Dendritic cell treated with granulocyte-macrophage colony-stimulating factor and Interleukin-4, amounts not matched to agents 40 ng/mL and 50 ng/mL, for 4 days (primary cell): ENCODE measurements at regions not wholly inside any gene's neighbourhood (a gene's known extent, or its start where the extent isn't known, plus 50 kb on each side); places are given as distances from the start of the nearest gene placed in this dataset.

ENCODE experiments used
- H3K27ac Mint-ChIP-seq: one replicate; pipeline ENCODE4 v1.8.0; 2022; ENCODE audit warnings: mild to moderate bottlenecking, mixed read lengths
- H3K27me3 Mint-ChIP-seq: one replicate; pipeline ENCODE4 v1.8.0; 2022; ENCODE audit warnings: mild to moderate bottlenecking, mixed read lengths
- H3K36me3 Mint-ChIP-seq: one replicate; pipeline ENCODE4 v1.8.0; 2022; ENCODE audit warnings: low read depth, mixed read lengths
- H3K4me1 Mint-ChIP-seq: one replicate; pipeline ENCODE4 v1.8.0; 2022; ENCODE audit warnings: low read depth, mixed read lengths
- H3K4me3 Mint-ChIP-seq: one replicate; pipeline ENCODE4 v1.8.0; 2022; ENCODE audit warnings: mild to moderate bottlenecking, moderate library complexity, mixed read lengths
- H3K9me3 Mint-ChIP-seq: one replicate; pipeline ENCODE4 v1.8.0; 2022; ENCODE audit warnings: mixed read lengths
- intact Hi-C: fragments of 100-400 bp; cut with micrococcal nuclease; formaldehyde crosslinking; loops from one replicate; pipeline ENCODE4 v1.15.0; 2022

DNA sequence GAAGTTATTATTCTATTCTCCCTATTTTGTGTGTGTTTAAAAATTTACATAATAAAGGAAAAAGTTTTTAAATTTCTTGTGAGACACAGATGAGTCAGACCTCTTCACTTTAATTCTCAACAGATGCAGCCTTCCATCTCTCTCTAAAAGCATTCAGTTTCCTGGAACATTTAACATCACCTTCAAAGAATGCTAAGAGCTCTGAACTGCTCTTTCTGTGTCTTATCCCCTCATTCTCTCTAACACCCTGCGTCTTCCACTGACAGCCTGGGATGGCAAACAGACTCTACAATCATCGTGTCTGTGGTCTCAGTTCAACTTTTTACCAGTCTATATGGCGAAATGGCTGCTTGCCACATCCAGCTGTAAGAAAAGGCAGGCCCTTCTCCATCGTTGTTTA lies 173.0 kb downstream of the HINT1 start:
- intact Hi-C loops, result no loop called here
- no peaks in the 10 kb centered on the region for H3K36me3 Mint-ChIP-seq
- H3K27me3 Mint-ChIP-seq, result no peaks in the 10 kb centered on the region
- H3K4me3 Mint-ChIP-seq, result no peak overlapping the region
- no peak overlapping the region for H3K27ac Mint-ChIP-seq
- H3K4me1 Mint-ChIP-seq, result no peaks in the 10 kb centered on the region
- H3K9me3 Mint-ChIP-seq, result peaks cover 18% of the 10 kb centered on the region

DNA sequence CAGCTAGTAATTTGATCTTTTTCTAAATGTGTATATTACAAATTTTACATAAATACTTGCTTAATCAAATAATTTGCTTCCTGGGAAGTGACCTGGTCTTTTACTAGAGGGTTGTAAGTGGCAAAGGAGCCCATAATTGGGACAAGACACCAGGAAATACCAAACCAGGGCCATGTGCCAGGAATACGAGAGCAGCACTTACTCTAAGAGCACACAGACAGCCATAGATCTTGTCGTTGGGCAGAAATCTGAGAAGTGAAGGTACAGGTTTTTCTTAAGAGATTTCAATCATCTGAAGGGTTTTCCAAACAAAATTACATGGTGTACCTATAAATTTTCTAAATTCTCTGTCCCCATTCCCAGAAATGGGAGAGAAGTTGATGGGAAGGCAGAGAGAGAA lies 179.3 kb downstream of the HINT1 start:
- Mint-ChIP-seq H3K9me3 (peaks cover 11% of the 10 kb centered on the region), H3K36me3 (no peaks in the 10 kb centered on the region)

DNA sequence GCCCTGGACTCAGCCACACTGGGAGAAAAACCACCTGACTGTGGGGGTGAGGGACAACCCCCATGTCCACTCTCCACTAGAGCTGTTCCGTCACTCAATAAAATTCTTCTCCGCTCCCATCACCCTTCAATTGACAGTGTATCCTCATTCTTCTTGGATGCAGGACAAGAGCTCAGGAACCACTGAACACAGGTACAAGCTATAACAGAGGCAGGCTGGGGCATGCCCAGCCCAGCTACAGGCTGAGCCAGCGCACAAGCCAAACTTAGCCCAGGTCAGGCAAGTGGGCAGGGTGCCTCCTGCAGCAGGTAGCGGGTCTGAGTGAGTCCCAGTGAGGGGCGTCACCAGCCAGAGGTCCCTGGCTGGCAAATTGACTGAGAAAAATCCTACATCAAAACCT lies 183.4 kb downstream of the HINT1 start:
- Mint-ChIP-seq H3K27ac (no peak overlapping the region), H3K4me1 (no peaks in the 10 kb centered on the region), H3K4me3 (no peak overlapping the region), H3K36me3 (no peaks in the 10 kb centered on the region), H3K27me3 (no peaks in the 10 kb centered on the region), H3K9me3 (peaks cover 25% of the 10 kb centered on the region)
- intact Hi-C loops, result no loop called here

More for the DNA sequence above, 179.3 kb downstream of the HINT1 start:
- no peaks in the 10 kb centered on the region for H3K4me1 Mint-ChIP-seq
- no peak overlapping the region for H3K27ac Mint-ChIP-seq
- no peak overlapping the region for H3K4me3 Mint-ChIP-seq
- intact Hi-C loops, result no loop called here
- H3K27me3 Mint-ChIP-seq, result no peaks in the 10 kb centered on the region

DNA sequence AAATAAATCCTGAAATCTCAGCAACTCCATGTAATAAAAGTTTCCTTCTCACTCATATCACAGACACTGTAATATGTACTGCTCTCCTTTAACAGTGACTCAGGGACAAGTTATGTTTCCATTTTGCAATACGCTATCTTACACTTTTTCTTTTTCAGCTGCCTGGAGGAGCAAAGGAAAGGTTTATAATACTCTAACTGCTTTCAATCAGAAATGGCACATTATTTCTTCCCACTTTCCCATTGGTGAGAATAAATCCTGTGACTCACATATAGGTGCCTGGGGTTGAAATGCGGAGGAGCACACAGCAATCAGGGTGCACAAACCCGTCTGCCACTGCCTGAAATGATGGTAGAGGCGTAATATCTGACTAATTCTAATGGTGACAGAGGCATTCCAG lies 186.6 kb downstream of the HINT1 start:
- Mint-ChIP-seq H3K4me3 (no peak overlapping the region), H3K27ac (no peak overlapping the region), H3K9me3 (peaks cover 25% of the 10 kb centered on the region), H3K27me3 (no peaks in the 10 kb centered on the region), H3K4me1 (no peaks in the 10 kb centered on the region), H3K36me3 (no peaks in the 10 kb centered on the region)
- intact Hi-C loops, result no loop called here

DNA sequence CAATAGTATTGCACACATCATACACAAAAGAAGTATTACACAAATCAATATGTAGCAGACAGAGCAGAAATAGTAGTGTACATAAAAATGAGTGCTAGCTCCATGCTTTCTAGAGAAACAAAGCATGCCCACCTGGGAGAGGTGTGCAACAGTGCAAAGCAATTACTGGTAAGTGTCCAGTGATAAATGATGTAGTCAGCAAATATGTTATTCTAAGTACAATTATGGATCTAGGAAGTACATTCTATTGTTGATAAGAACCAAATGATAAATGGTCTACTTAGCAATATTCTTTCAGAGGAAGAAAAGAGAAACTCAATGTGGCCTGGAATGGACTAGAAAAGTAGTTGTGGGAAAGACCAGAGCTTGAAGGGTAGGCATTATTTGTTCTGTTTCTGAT lies 188.6 kb downstream of the HINT1 start:
- intact Hi-C loops, result no loop called here
- H3K4me3 Mint-ChIP-seq, result no peak overlapping the region
- H3K27ac Mint-ChIP-seq, result no peak overlapping the region
- H3K36me3 Mint-ChIP-seq, result no peaks in the 10 kb centered on the region
- no peaks in the 10 kb centered on the region for H3K4me1 Mint-ChIP-seq
- no peaks in the 10 kb centered on the region for H3K27me3 Mint-ChIP-seq
- H3K9me3 Mint-ChIP-seq, result peaks cover 17% of the 10 kb centered on the region

DNA sequence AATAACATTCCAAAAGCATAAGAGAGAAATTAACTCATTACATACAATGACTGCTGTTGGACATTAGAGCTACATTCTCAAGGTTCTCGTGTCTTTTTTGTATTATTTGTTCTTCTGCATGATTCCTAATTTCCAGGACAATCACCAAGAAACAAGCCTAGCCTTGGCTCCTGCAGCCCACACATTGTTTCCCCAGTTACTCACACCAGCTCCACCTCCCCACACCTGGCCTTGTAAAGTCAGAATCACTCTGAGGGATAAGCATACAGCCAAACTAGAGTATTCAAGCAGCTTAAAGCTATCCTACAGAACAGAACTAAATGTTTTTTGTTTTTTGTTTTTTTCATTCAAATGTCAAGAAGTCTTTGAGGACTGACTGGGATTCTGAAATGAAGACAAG lies 189.2 kb downstream of the HINT1 start:
- peaks cover 21% of the 10 kb centered on the region for H3K9me3 Mint-ChIP-seq
- H3K4me1 Mint-ChIP-seq, result no peaks in the 10 kb centered on the region
- H3K4me3 Mint-ChIP-seq, result no peak overlapping the region
- H3K27me3 Mint-ChIP-seq, result no peaks in the 10 kb centered on the region
- intact Hi-C loops, result no loop called here
- no peaks in the 10 kb centered on the region for H3K36me3 Mint-ChIP-seq
- no peak overlapping the region for H3K27ac Mint-ChIP-seq

DNA sequence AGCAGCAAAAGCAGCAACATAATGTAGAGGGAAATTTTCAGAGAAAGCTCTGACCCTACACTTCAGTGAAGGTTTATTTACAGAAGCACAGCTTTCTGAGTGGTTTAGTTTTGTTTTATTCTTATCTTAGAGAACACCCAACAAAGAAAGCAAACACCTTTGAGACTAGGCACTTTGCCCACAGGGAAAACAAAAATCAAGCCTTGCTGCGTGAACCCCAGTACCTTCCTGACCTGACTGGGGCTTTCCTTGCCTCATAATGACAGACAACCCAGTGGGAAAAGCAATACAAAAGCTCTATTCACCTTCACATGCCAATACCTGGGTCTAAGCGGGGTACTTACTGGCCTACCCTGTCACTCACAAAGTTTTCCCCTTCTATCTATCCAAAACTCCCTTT lies 189.8 kb downstream of the HINT1 start:
- Mint-ChIP-seq H3K27ac (no peak overlapping the region), H3K4me3 (no peak overlapping the region), H3K4me1 (no peaks in the 10 kb centered on the region), H3K27me3 (no peaks in the 10 kb centered on the region), H3K36me3 (no peaks in the 10 kb centered on the region), H3K9me3 (peaks cover 24% of the 10 kb centered on the region)
- intact Hi-C loops, result no loop called here

DNA sequence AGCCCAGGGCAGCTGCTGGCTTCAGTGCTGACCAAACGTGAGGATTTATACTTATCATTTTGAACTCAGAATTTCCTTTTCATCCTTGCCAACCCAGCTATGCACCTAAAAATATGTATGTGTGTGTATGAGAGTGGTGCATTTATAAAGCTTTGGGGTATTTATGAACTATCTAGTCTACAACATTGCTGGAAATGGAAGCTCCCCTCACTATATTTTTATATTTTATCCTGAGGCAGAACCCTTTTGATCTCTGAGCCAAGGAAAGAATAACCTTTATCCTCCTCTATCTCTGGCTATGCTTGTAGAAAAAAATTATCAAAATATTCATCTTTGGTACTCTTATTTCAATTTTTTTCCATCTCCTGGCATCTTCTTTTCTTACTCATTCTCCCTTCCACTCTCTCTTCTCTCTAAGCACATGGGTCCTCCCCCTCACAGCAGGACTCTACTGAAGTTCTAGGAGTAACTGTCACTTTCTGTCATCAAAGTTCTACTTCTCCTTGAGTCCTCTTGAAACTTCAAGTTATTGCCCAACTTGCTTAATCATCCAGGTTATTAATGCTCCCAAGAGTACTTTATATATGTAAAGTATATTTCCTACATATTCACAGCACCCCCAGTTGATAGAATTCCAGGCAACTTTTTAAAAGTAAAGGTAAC lies 190.9 kb downstream of the HINT1 start:
- H3K36me3 Mint-ChIP-seq, result no peaks in the 10 kb centered on the region
- H3K9me3 Mint-ChIP-seq, result peaks cover 13% of the 10 kb centered on the region
- intact Hi-C loops, result no loop called here
- no peak overlapping the region for H3K27ac Mint-ChIP-seq
- no peak overlapping the region for H3K4me3 Mint-ChIP-seq
- H3K27me3 Mint-ChIP-seq, result no peaks in the 10 kb centered on the region
- H3K4me1 Mint-ChIP-seq, result no peaks in the 10 kb centered on the region

DNA sequence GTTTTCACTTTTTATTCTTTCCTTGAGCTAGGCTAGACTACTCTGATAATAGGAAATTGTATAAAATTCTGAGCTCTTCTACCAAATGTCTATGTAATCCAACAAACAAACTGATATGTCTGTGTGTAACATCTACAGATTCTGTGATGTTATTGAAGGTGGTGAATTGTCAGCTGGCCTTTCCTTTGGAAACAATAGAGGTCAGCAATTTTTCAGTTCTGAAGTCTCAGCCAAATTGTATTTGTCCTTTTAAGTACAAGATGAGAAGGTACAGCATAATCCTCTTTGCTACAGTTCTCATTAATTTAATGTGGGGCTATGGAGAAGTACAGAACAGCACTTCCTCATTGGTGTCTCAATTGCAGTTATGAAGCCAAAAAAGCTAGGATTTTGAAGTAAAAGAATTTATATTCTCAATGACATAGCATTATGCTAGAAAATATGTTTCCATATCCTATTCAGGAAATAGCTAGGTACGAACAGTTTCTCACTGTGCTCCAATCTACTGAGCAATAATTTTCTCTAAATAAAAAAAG lies 198.0 kb downstream of the HINT1 start:
- Mint-ChIP-seq H3K4me1 (peaks cover 5% of the 10 kb centered on the region), H3K4me3 (no peak overlapping the region), H3K9me3 (peaks cover 21% of the 10 kb centered on the region), H3K27ac (no peak overlapping the region), H3K36me3 (no peaks in the 10 kb centered on the region), H3K27me3 (no peaks in the 10 kb centered on the region)
- intact Hi-C loops, result no loop called here

DNA sequence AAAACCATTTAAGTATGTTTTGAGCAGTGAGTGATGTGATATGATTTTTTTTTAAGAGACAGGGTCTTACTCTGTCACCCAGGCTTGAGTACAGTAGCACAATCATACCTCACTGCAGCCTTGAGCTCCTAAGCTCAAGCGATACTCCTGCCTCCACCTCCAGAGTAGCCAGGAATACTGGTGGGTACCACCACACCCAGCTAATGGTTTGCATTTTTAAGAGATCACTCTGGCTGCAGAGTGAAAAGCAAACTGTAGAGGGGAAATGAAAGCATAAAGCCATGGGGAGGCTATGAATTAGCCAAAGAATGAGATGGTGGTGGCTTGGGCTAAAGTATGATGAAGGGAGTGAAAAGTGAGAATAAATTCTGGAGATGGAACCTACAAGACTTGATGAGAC lies 199.1 kb downstream of the HINT1 start:
- Mint-ChIP-seq H3K36me3 (no peaks in the 10 kb centered on the region), H3K4me3 (no peak overlapping the region), H3K27ac (no peak overlapping the region), H3K9me3 (peaks cover 17% of the 10 kb centered on the region), H3K27me3 (no peaks in the 10 kb centered on the region), H3K4me1 (peaks cover 5% of the 10 kb centered on the region)
- intact Hi-C loops, result no loop called here

DNA sequence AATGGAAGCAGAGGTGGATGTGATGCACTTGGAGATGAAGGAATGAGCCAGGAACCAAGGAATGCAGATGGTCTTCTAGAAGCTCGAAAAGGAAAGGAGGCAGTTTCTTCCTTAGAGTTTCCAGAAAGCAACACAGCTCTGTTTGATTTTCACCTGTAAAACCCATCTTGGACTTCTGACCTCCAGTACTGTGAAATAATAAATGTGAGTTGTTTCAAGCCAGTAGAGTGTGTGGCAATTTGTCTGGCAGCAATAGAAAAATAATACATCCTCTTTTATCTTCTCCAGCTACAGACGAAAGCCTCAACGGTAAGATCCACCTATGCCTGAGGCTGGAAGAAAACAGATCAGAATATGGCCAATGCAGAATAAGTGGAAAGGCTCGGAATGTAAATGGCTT lies 199.7 kb downstream of the HINT1 start:
- H3K4me3 Mint-ChIP-seq, result no peak overlapping the region
- H3K36me3 Mint-ChIP-seq, result no peaks in the 10 kb centered on the region
- H3K27me3 Mint-ChIP-seq, result no peaks in the 10 kb centered on the region
- intact Hi-C loops, result no loop called here
- H3K4me1 Mint-ChIP-seq, result peaks cover 5% of the 10 kb centered on the region
- peaks cover 13% of the 10 kb centered on the region for H3K9me3 Mint-ChIP-seq
- no peak overlapping the region for H3K27ac Mint-ChIP-seq

DNA sequence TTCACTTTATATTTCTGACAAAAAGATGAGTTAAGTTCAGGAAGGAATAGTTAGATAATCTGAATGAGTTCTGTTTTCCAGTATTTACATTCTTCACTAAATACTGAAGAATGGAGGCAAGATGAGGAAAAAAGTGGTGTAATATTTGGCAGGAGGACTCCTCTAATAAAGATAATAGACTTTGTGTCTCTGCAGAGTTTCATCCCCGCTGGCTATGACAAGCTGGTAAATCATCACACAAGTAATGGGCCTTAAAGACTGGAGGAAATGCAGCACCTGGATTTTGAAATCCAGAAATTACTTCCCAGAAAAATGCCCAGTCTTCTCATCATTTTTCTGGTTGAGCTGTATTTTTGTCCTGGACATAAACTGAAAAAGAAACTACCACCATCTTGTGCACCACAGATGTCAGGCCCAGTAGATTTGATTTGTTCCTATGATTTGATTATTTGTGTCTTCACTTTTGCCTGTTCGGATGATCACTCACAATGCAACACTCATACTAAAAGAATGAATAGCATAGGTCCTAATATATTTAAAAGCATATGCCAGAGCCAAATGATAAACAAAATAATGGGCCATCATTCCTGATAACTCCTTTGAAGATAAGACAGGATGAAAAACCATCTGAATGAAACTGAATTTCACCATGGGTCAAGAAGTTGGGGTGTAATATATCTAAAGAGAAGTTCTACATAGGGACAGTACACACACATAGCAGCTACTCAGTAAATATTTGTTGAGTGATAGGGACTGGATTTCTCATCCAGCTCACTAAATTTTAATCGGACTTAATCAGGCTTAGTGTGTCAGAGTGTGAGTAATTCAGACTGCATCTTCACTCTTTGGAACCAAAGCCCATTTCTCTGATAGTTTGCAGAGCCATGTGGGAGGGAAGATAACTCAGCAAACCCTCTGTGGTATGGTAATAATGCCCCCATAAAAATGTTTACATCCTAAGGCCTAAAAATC lies 200.5 kb downstream of the HINT1 start:
- H3K4me3 Mint-ChIP-seq, result no peak overlapping the region
- no peaks in the 10 kb centered on the region for H3K36me3 Mint-ChIP-seq
- H3K27ac Mint-ChIP-seq, result no peak overlapping the region
- no peaks in the 10 kb centered on the region for H3K27me3 Mint-ChIP-seq
- H3K4me1 Mint-ChIP-seq, result peaks cover 5% of the 10 kb centered on the region
- peaks cover 13% of the 10 kb centered on the region for H3K9me3 Mint-ChIP-seq
- intact Hi-C loops, result no loop called here

DNA sequence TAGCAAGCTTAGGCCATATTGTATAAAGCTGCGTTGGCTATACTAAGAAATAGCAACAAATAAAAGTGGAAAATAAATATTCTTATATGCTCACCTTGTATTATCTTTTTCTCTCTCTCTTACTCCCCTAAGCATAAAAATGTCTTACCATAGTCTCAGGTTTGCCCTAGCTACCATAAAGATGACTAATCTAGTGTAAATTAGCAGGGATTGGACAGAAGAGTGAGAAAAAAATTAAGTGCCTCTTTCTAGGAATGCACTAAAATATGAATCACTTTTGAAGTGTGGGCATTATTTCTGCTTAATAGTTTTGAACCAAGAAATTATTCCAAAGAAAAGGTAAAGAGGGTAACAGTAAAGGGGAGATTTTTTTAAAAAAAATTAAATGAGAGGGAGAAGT lies 201.3 kb downstream of the HINT1 start:
- Mint-ChIP-seq H3K27me3 (no peaks in the 10 kb centered on the region), H3K9me3 (peaks cover 13% of the 10 kb centered on the region), H3K4me3 (no peak overlapping the region), H3K4me1 (peaks cover 5% of the 10 kb centered on the region), H3K36me3 (no peaks in the 10 kb centered on the region), H3K27ac (no peak overlapping the region)
- intact Hi-C loops, result no loop called here

DNA sequence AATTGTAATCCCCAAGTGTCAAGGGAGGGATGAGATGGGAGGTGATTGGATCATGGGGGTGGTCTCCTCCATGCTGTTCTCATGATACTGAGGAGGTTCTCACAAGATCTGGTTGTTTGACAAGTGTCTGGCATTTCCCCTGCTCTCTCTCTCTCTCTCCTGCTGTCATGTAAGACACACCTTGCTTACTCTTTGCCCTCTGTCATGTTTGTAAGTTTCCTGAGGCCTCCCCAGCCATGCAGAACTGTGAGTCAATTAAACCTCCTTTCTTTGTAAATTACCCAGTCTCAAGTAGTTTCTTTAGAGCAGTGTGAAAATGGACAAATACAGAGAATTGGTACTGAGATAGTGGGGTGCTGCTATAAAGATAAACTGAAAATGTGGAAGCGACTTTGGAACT lies 207.9 kb downstream of the HINT1 start:
- no peak overlapping the region for H3K27ac Mint-ChIP-seq
- no peak overlapping the region for H3K4me3 Mint-ChIP-seq
- H3K9me3 Mint-ChIP-seq, result peaks cover 3% of the 10 kb centered on the region
- no peaks in the 10 kb centered on the region for H3K27me3 Mint-ChIP-seq
- intact Hi-C loops, result no loop called here
- H3K4me1 Mint-ChIP-seq, result no peaks in the 10 kb centered on the region
- H3K36me3 Mint-ChIP-seq, result no peaks in the 10 kb centered on the region
